ENCODE measurements at regions not wholly inside any gene's neighbourhood (a gene's known extent, or its start where the extent isn't known, plus 50 kb on each side); places are given as distances from the start of the nearest gene placed in this dataset.
"Not testable (repeated sequence)": the region's sequence is repeated elsewhere in the genome, so short reads cannot be mapped to it uniquely, and the experiment has no call there.

GRCh38 chr21:9026729-9027416, 1494.5 kb upstream of the TPTE start:
- H3K4me1 ChIP-seq (ENCODE audit: insufficient read depth, low read length, poor library complexity, severe bottlenecking), result not testable (repeated sequence)

DNA sequence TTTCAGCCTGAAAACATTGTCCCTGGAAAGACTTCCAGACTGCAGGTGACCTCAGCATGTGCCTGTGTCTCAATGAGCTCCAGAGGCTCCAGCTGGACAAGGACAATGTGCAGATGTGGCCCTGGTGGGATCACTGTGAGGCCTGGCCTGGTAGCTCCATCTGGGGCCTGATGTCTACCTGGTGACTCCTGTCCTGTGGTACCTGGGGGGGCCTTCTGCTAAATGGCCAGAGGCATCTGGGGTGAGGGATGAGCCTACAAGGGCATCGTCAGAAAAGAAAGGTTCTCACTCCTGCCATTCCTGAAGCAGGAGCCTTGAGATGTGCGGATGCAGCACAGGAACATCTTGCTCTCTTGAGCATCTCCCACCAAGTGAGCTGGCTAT, 1494.0 kb upstream of the TPTE start:
- H3K27ac ChIP-seq (ENCODE audit: low read depth, low read length, poor library complexity, severe bottlenecking); H3K4me2 ChIP-seq (ENCODE audit: low read length); H3K36me3 ChIP-seq (ENCODE audit: insufficient read depth, low read length); H3K4me1 ChIP-seq (ENCODE audit: insufficient read depth, low read length, poor library complexity, severe bottlenecking); POLR2A ChIA-PET; H3K79me2 ChIP-seq (ENCODE audit: insufficient read depth, low read depth, low read length); H3K9me2 ChIP-seq (ENCODE audit: insufficient read depth, low read length); H3K4me3 ChIP-seq (ENCODE audit: low read depth, low read length, poor library complexity, severe bottlenecking); H3K9me3 ChIP-seq (ENCODE audit: low read length); intact Hi-C loops (cut with micrococcal nuclease; ENCODE audit: unreplicated experiment); BruUV-seq (replicated peaks); DNase-seq (ENCODE audit: low spot score); CTCF ChIA-PET (ENCODE audit: unreplicated experiment); H2AFZ ChIP-seq (ENCODE audit: low read length); H4K20me1 ChIP-seq (ENCODE audit: insufficient read depth, low read length): not testable (repeated sequence)

More at GRCh38 chr21:9026729-9027416, 1494.5 kb upstream of the TPTE start:
- DNase-seq (ENCODE audit: low spot score); H3K9me3 ChIP-seq (ENCODE audit: low read length); H3K4me3 ChIP-seq (ENCODE audit: low read depth, low read length, poor library complexity, severe bottlenecking); H2AFZ ChIP-seq (ENCODE audit: low read length); H3K27ac ChIP-seq (ENCODE audit: low read depth, low read length, poor library complexity, severe bottlenecking); intact Hi-C loops (cut with micrococcal nuclease; ENCODE audit: unreplicated experiment); BruUV-seq (replicated peaks); H4K20me1 ChIP-seq (ENCODE audit: insufficient read depth, low read length); H3K4me2 ChIP-seq (ENCODE audit: low read length); CTCF ChIA-PET (ENCODE audit: unreplicated experiment); H3K36me3 ChIP-seq (ENCODE audit: insufficient read depth, low read length); H3K9me2 ChIP-seq (ENCODE audit: insufficient read depth, low read length); H3K79me2 ChIP-seq (ENCODE audit: insufficient read depth, low read depth, low read length): not testable (repeated sequence)
- POLR2A ChIA-PET, result interaction anchor here (1.1 kb wide), 1 partner anchor 31 kb away, joined by 3 read pairs; no protein-coding TSS in a partner anchor

DNA sequence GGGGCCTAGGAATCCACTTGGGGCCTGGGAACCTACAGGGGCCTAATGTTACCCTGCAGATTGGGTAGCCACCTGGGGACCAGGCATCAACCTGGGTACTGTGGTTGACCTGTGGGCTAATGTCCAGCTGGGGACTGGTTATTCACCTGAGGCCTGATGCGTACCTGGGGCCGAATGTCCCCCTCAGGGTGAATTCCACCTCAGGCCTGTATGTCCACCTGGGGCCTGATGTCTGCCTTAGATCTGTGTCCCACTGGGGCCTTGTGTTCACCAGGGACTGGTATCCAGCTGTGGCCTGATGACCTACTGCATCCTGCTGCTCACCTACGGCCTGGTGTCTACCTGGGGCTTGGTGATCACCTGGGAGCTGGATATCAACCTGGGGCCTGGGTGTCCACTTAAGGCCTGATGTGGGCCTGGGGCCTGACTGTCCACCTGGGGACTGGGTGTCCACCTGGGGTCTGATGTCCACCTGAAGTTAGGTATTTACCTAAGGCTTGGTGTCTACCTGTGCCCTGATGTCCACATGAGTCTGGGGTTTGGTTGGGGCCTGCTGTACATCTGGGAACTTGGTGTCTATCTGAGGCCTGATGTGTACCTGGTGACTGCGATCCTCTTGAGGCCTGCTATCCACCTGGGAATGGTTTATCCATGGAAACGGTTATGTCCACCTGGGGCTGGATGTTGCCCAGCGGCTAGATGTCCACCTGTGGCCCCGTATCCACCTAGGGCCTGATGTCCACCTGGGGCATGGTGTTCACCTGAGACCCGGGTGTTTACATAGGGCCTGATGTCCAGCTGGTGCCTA, 1492.6 kb upstream of the TPTE start:
- H3K36me3 ChIP-seq (ENCODE audit: insufficient read depth, low read length); H3K9me3 ChIP-seq (ENCODE audit: low read length); H4K20me1 ChIP-seq (ENCODE audit: insufficient read depth, low read length); POLR2A ChIA-PET; H3K4me3 ChIP-seq (ENCODE audit: low read depth, low read length, poor library complexity, severe bottlenecking); DNase-seq (ENCODE audit: low spot score); H3K9me2 ChIP-seq (ENCODE audit: insufficient read depth, low read length); BruUV-seq (replicated peaks); H3K4me1 ChIP-seq (ENCODE audit: insufficient read depth, low read length, poor library complexity, severe bottlenecking); H3K4me2 ChIP-seq (ENCODE audit: low read length); CTCF ChIA-PET (ENCODE audit: unreplicated experiment); H2AFZ ChIP-seq (ENCODE audit: low read length); intact Hi-C loops (cut with micrococcal nuclease; ENCODE audit: unreplicated experiment); H3K79me2 ChIP-seq (ENCODE audit: insufficient read depth, low read depth, low read length); H3K27ac ChIP-seq (ENCODE audit: low read depth, low read length, poor library complexity, severe bottlenecking): not testable (repeated sequence)

DNA sequence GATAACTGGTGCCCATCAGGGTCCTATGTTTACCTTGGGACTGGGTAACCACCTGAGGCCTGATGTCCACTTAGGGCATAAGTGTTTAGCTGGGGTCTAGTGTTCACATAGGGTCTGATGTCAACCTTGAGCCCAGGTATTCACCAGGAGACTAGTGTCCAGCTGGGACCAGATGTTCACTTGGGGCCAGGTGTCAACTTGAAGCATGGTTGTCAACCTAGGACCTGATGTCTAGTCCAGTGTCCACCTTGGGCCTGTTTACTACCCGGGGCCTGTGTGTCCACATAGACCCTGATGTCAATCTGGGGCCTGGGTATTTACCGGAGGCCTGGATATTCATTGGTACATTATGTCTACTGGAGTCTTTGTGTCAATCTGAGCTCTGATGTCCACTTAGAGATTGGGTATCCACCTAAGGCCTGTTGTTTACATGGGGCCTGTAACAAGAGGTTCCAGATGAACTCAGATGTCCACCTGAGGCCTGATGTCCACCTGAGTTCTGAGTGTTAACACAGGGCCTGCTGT, 1491.2 kb upstream of the TPTE start:
- H3K9me3 ChIP-seq (ENCODE audit: low read length); CTCF ChIA-PET (ENCODE audit: unreplicated experiment); H3K4me3 ChIP-seq (ENCODE audit: low read depth, low read length, poor library complexity, severe bottlenecking); H3K36me3 ChIP-seq (ENCODE audit: insufficient read depth, low read length); H4K20me1 ChIP-seq (ENCODE audit: insufficient read depth, low read length); H3K4me2 ChIP-seq (ENCODE audit: low read length); H3K9me2 ChIP-seq (ENCODE audit: insufficient read depth, low read length); H3K27ac ChIP-seq (ENCODE audit: low read depth, low read length, poor library complexity, severe bottlenecking); BruUV-seq (replicated peaks); DNase-seq (ENCODE audit: low spot score); POLR2A ChIA-PET; H2AFZ ChIP-seq (ENCODE audit: low read length); intact Hi-C loops (cut with micrococcal nuclease; ENCODE audit: unreplicated experiment); H3K79me2 ChIP-seq (ENCODE audit: insufficient read depth, low read depth, low read length); H3K4me1 ChIP-seq (ENCODE audit: insufficient read depth, low read length, poor library complexity, severe bottlenecking): not testable (repeated sequence)

DNA sequence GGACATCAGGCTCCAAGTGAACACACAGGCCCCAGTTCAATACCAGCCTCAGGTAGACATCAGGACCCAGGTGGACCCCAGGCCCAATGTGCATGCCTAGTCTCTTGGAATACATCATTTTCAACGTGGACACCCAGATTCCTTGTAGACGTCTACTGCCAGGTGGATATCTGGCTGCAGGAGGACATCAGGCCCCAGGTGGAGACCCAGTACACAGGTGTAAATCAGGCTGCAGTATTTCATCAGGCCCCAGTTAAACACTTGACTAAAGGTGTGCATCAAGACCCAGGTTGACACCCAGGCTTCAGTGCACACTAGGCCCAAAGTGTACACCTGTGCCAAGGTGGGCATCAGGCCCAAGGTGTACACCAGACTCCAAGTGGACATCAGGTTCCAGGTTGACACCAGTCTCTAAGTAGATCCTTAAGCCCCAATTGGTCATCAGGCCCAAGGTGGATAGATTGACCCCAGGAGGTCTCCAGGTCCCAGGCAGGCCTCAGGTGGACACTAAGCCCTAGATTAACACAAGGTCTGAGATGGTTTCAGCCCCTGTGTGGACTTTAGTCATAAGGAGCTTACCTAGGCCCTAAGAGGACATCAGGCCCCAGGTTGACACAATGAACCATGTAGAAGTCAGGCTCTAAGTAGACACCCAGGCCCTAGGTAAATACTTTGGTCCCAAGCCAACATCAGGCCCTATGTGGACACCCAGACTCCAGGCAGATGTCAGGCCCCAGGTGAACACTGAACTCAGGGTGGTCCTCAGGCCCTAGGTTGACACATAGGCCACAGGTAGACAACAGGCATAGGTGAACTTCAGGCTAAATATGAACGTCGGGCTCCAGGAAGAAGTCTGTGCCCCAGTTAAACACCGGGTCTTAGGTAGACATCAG, 1489.7 kb upstream of the TPTE start:
- CTCF ChIA-PET (ENCODE audit: unreplicated experiment); H3K9me3 ChIP-seq (ENCODE audit: low read length); POLR2A ChIA-PET; H3K79me2 ChIP-seq (ENCODE audit: insufficient read depth, low read depth, low read length); H3K9me2 ChIP-seq (ENCODE audit: insufficient read depth, low read length); H3K27ac ChIP-seq (ENCODE audit: low read depth, low read length, poor library complexity, severe bottlenecking); H3K36me3 ChIP-seq (ENCODE audit: insufficient read depth, low read length); H3K4me3 ChIP-seq (ENCODE audit: low read depth, low read length, poor library complexity, severe bottlenecking); H3K4me1 ChIP-seq (ENCODE audit: insufficient read depth, low read length, poor library complexity, severe bottlenecking); H3K4me2 ChIP-seq (ENCODE audit: low read length); H2AFZ ChIP-seq (ENCODE audit: low read length); DNase-seq (ENCODE audit: low spot score); BruUV-seq (replicated peaks); H4K20me1 ChIP-seq (ENCODE audit: insufficient read depth, low read length); intact Hi-C loops (cut with micrococcal nuclease; ENCODE audit: unreplicated experiment): not testable (repeated sequence)

DNA sequence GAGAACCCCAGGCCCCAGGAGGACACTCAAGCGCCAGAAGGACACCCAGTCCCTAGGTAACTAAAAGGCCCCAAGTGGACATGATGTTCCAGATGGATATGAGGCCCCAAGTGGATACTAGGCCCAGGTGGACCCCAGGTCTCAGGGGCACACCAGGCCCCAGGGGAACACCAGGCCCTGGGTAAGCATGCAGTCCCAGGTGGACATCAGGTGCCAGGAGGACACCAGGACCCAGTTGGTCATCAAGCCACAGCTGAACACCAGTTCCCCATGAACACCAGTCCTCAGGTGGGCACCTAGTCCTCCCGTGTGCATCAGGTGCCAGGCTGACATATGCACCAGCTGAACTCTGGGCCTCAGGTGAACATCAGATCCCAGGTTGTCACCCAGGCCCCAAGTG, 1488.8 kb upstream of the TPTE start:
- H3K9me2 ChIP-seq (ENCODE audit: insufficient read depth, low read length); POLR2A ChIA-PET; CTCF ChIA-PET (ENCODE audit: unreplicated experiment); H3K4me2 ChIP-seq (ENCODE audit: low read length); H3K4me1 ChIP-seq (ENCODE audit: insufficient read depth, low read length, poor library complexity, severe bottlenecking); H3K36me3 ChIP-seq (ENCODE audit: insufficient read depth, low read length); intact Hi-C loops (cut with micrococcal nuclease; ENCODE audit: unreplicated experiment); BruUV-seq (replicated peaks); H3K4me3 ChIP-seq (ENCODE audit: low read depth, low read length, poor library complexity, severe bottlenecking); H3K79me2 ChIP-seq (ENCODE audit: insufficient read depth, low read depth, low read length); H2AFZ ChIP-seq (ENCODE audit: low read length); H3K27ac ChIP-seq (ENCODE audit: low read depth, low read length, poor library complexity, severe bottlenecking); H3K9me3 ChIP-seq (ENCODE audit: low read length); DNase-seq (ENCODE audit: low spot score); H4K20me1 ChIP-seq (ENCODE audit: insufficient read depth, low read length): not testable (repeated sequence)
